GM18907 (cell line): ENCODE measurements at regions not wholly inside any gene's neighbourhood (a gene's known extent, or its start where the extent isn't known, plus 50 kb on each side); places are given as distances from the start of the nearest gene placed in this dataset.

Source experiments
- ATAC-seq: cut with Tn5 transposase; IDR thresholded peaks from one replicate; pipeline ENCODE4 v1.9.1; 2021; ENCODE audit warnings: mild to moderate bottlenecking, moderate library complexity; ENCODE audit not compliant: unreplicated experiment

- no peak for ATAC-seq
Observed at GRCh38 chr15:77742127-77742526, 109.4 kb upstream of the LINGO1 start.

GRCh38 chr15:77741106-77741505 is 108.4 kb upstream of the LINGO1 start:
- no peak for ATAC-seq

- no peak for ATAC-seq
Observed at GRCh38 chr15:77739591-77740378, 107.1 kb upstream of the LINGO1 start.

GRCh38 chr15:77738441-77739302 is 106.0 kb upstream of the LINGO1 start:
- no peak for ATAC-seq

GRCh38 chr15:77738038-77738370 is 105.3 kb upstream of the LINGO1 start:
- ATAC-seq: no peak

GRCh38 chr15:77737238-77738037 is 104.7 kb upstream of the LINGO1 start:
- ATAC-seq: no peak

GRCh38 chr15:77734306-77734705 is 101.6 kb upstream of the LINGO1 start:
- ATAC-seq: no peak

- ATAC-seq: no peak
Observed at GRCh38 chr15:77733579-77734300, 101.0 kb upstream of the LINGO1 start.

- no peak for ATAC-seq
Observed at GRCh38 chr15:77732514-77733335, 100.0 kb upstream of the LINGO1 start.

- no peak for ATAC-seq
Observed at GRCh38 chr15:77731945-77732344, 99.2 kb upstream of the LINGO1 start.

- ATAC-seq: no peak
Observed at GRCh38 chr15:77731067-77731466, 98.4 kb upstream of the LINGO1 start.

- ATAC-seq: no peak
Observed at GRCh38 chr15:77727635-77728304, 95.1 kb upstream of the LINGO1 start.

- no peak for ATAC-seq
Observed at GRCh38 chr15:77724715-77725114, 92.0 kb upstream of the LINGO1 start.

- no peak for ATAC-seq
Observed at GRCh38 chr15:77723756-77724155, 91.0 kb upstream of the LINGO1 start.

GRCh38 chr15:77722759-77723460 is 90.2 kb upstream of the LINGO1 start:
- ATAC-seq: no peak

- ATAC-seq: no peak
Observed at GRCh38 chr15:77721963-77722362, 89.3 kb upstream of the LINGO1 start.

- ATAC-seq: no peak
Observed at GRCh38 chr15:77720655-77721054, 87.9 kb upstream of the LINGO1 start.

- no peak for ATAC-seq
Observed at GRCh38 chr15:77720173-77720572, 87.5 kb upstream of the LINGO1 start.

GRCh38 chr15:77719450-77719849 is 86.7 kb upstream of the LINGO1 start:
- no peak for ATAC-seq
